Keratinocyte (primary cell): ENCODE measurements at regions not wholly inside any gene's neighbourhood (a gene's known extent, or its start where the extent isn't known, plus 50 kb on each side); places are given as distances from the start of the nearest gene placed in this dataset.

Experiments
- DNase-seq: peaks from one replicate; pipeline ENCODE4 v3.0.0-alpha.2; 2011; ENCODE audit warnings: low read depth, missing footprints, low spot score
- FAIRE-seq: peaks from 2 replicates; lab custom pipeline; 2011; peaks lifted over from hg19 to GRCh38; lab: Jason Lieb, UNC
- H2AFZ ChIP-seq: 2 replicates; pipeline ENCODE4 v1.6.0; 2012; ENCODE audit warnings: low read length, control low read depth, inconsistent platforms; ENCODE audit not compliant: control insufficient read depth
- H3K27ac ChIP-seq: 2 replicates; pipeline ENCODE4 v1.5.1; 2011; ENCODE audit warnings: low read length; ENCODE audit not compliant: control insufficient read depth, insufficient read depth
- H3K27me3 ChIP-seq: 3 replicates; pipeline ENCODE4 v1.6.0; 2011; ENCODE audit warnings: low read length; ENCODE audit not compliant: control insufficient read depth, insufficient read depth; ENCODE audit errors: extremely low read depth
- H3K36me3 ChIP-seq, 2 experiments: 2 replicates in 1 of 2; 3 replicates in 1 of 2; pipeline ENCODE4 v1.5.1; 2011; ENCODE audit warnings: low read length in 2 of 2, mild to moderate bottlenecking in 1 of 2; ENCODE audit not compliant: control insufficient read depth in 2 of 2, insufficient read depth in 2 of 2; ENCODE audit errors: extremely low read depth in 1 of 2
- H3K4me1 ChIP-seq: 3 replicates; pipeline ENCODE4 v1.5.1; 2011; ENCODE audit warnings: low read length; ENCODE audit not compliant: control insufficient read depth, insufficient read depth; ENCODE audit errors: extremely low read depth
- H3K4me2 ChIP-seq: 3 replicates; pipeline ENCODE4 v1.6.0; 2011; ENCODE audit warnings: low read depth, low read length; ENCODE audit not compliant: control insufficient read depth, insufficient read depth; ENCODE audit errors: extremely low read depth
- H3K4me3 ChIP-seq, 3 experiments: fragments of 200-600 bp in 1 of 3; sonication (generic) in 1 of 3; 2 replicates in 2 of 3; 3 replicates in 1 of 3; pipeline ENCODE4 v1.5.1; 2011 to 2016; ENCODE audit warnings: low read length in 3 of 3, mild to moderate bottlenecking in 3 of 3, control low read depth in 2 of 3, inconsistent platforms in 1 of 3, low read depth in 1 of 3, mixed read lengths in 1 of 3, mixed run types in 1 of 3, moderate library complexity in 1 of 3; ENCODE audit not compliant: control insufficient read depth in 2 of 3, insufficient read depth in 2 of 3; ENCODE audit errors: extremely low read depth in 1 of 3
- H3K79me2 ChIP-seq: 2 replicates; pipeline ENCODE4 v1.6.0; 2012; ENCODE audit warnings: low read length; ENCODE audit not compliant: control insufficient read depth, insufficient read depth
- H3K9ac ChIP-seq: 3 replicates; pipeline ENCODE4 v1.6.0; 2011; ENCODE audit warnings: low read length; ENCODE audit not compliant: control insufficient read depth, insufficient read depth; ENCODE audit errors: extremely low read depth
- H3K9me1 ChIP-seq: 3 replicates; pipeline ENCODE4 v1.6.0; 2011; ENCODE audit warnings: low read length; ENCODE audit not compliant: control insufficient read depth, insufficient read depth; ENCODE audit errors: extremely low read depth
- H3K9me3 ChIP-seq: 2 replicates; pipeline ENCODE4 v1.5.1; 2012; ENCODE audit warnings: low read depth, low read length; ENCODE audit not compliant: control insufficient read depth
- H4K20me1 ChIP-seq: 3 replicates; pipeline ENCODE4 v1.6.0; 2011; ENCODE audit warnings: low read length; ENCODE audit not compliant: control insufficient read depth, insufficient read depth; ENCODE audit errors: extremely low read depth
- CTCF ChIP-seq, 3 experiments: IDR thresholded peaks in 1 of 3; conservative IDR thresholded peaks in 1 of 3; optimal IDR thresholded peaks in 1 of 3; 2 replicates in 2 of 3; 3 replicates in 1 of 3; pipeline versions ENCODE3 to v1.5.1; 2011; ENCODE audit warnings: low read length in 3 of 3, mild to moderate bottlenecking in 3 of 3, moderate library complexity in 2 of 3, control low read depth in 1 of 3, inconsistent platforms in 1 of 3; ENCODE audit not compliant: insufficient read depth in 2 of 3; ENCODE audit errors: extremely low read depth in 1 of 3
- EZH2 ChIP-seq: IDR thresholded peaks from one replicate; pipeline ENCODE4 v1.6.1; 2012; ENCODE audit warnings: inconsistent platforms, mild to moderate bottlenecking, low read length, moderate library complexity
- dilution Hi-C: fragments of 300-500 bp; cut with MboI; formaldehyde crosslinking; loops from one replicate; pipeline ENCODE4 v1.7.0; 2020; ENCODE audit warnings: low sequenced_read_pairs; ENCODE audit not compliant: extremely low pct_ligation_motif_present

DNA sequence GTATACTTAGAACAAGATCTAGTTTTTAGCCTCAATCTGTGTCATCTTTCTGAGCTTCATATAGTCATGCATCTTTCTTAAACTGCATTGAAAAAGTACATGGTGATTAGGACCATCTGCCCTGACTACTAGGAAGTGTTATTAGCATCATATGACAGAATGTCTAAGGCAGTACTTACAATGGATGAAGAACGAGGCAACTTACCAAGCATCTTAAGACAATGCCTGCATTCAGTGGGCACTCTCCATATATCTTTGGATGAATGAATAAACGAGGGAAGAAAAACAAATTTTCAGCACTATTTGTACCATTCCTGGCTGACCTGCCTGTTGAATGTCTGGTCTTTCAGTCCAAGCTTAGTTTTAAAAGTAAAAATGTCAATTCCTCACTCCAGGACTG, 185.4 kb upstream of the EPHA3 start:
- Histone ChIP-seq H3K36me3 (no peaks in the 10 kb centered on the region), H4K20me1 (no peaks in the 10 kb centered on the region), H3K27ac (no peak overlapping the region), H2AFZ (no peak overlapping the region), H3K4me1 (no peaks in the 10 kb centered on the region), H3K9ac (no peak overlapping the region), H3K4me2 (no peak overlapping the region), H3K9me1 (no peaks in the 10 kb centered on the region), H3K4me3 (no peak overlapping the region), H3K79me2 (no peaks in the 10 kb centered on the region), H3K27me3 (no peaks in the 10 kb centered on the region), H3K9me3 (no peaks in the 10 kb centered on the region)
- FAIRE-seq (no peak), DNase-seq (no peak)
- dilution Hi-C loops: no loop called here
- no peak for TF ChIP-seq EZH2
- TF ChIP-seq CTCF (optimal IDR thresholded peaks at IDR 0.05 in 1 of 3, IDR thresholded peaks at IDR 0.05 in 1 of 3, conservative IDR thresholded peaks at IDR 0.05 in 1 of 3; ENCODE audit: extremely low read depth in 1 of 3, insufficient read depth in 2 of 3, low read length in 3 of 3): no peak

GRCh38 chr3:88926221-88926620, 181.2 kb upstream of the EPHA3 start:
- H3K27ac ChIP-seq: no peak overlapping the region
- no peak overlapping the region for H3K4me3 ChIP-seq
- no peak overlapping the region for H3K4me2 ChIP-seq
- H4K20me1 ChIP-seq: no peaks in the 10 kb centered on the region
- no peak for TF ChIP-seq EZH2
- H3K79me2 ChIP-seq: no peaks in the 10 kb centered on the region
- DNase-seq (no peak), FAIRE-seq (no peak)
- no peaks in the 10 kb centered on the region for H3K9me1 ChIP-seq
- no peaks in the 10 kb centered on the region for H3K4me1 ChIP-seq
- no peaks in the 10 kb centered on the region for H3K36me3 ChIP-seq
- H3K9ac ChIP-seq: no peak overlapping the region
- no peak overlapping the region for H2AFZ ChIP-seq
- dilution Hi-C loops: no loop called here
- H3K27me3 ChIP-seq: no peaks in the 10 kb centered on the region
- H3K9me3 ChIP-seq: no peaks in the 10 kb centered on the region

DNA sequence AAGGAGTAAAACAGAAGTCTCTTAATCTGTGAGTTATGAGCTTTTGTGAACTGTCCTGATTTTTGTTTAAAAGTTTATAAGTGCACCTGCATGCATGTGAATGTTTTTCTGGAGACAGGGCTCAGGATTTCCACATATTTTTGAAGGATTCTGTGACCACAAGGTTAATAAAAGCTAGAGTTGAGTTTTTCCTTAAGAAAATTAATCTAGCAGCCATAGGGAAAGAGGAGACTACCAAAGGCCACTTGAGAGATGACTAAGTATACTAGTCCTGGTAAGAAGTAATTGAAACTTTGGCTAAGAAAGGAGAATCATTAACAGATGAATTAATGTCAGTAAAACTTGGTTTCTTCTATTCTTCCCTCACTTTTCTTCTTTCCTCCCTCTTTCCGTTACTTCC, 176.8 kb upstream of the EPHA3 start:
- Histone ChIP-seq H3K9me1 (no peaks in the 10 kb centered on the region), H3K27ac (no peak overlapping the region), H3K4me3 (no peak overlapping the region), H3K36me3 (no peaks in the 10 kb centered on the region), H3K27me3 (no peaks in the 10 kb centered on the region), H3K79me2 (no peaks in the 10 kb centered on the region), H3K4me1 (no peaks in the 10 kb centered on the region), H4K20me1 (no peaks in the 10 kb centered on the region), H3K9ac (no peak overlapping the region), H3K9me3 (no peaks in the 10 kb centered on the region), H3K4me2 (no peak overlapping the region), H2AFZ (no peak overlapping the region)
- FAIRE-seq: no peak
- DNase-seq: no peak
- TF ChIP-seq EZH2 (no peak), CTCF (optimal IDR thresholded peaks at IDR 0.05 in 1 of 3, IDR thresholded peaks at IDR 0.05 in 1 of 3, conservative IDR thresholded peaks at IDR 0.05 in 1 of 3; ENCODE audit: extremely low read depth in 1 of 3, insufficient read depth in 2 of 3, low read length in 3 of 3) (no peak)
- dilution Hi-C loops: no loop called here
